ENCODE measurements at regions not wholly inside any gene's neighbourhood (a gene's known extent, or its start where the extent isn't known, plus 50 kb on each side); places are given as distances from the start of the nearest gene placed in this dataset.

DNA sequence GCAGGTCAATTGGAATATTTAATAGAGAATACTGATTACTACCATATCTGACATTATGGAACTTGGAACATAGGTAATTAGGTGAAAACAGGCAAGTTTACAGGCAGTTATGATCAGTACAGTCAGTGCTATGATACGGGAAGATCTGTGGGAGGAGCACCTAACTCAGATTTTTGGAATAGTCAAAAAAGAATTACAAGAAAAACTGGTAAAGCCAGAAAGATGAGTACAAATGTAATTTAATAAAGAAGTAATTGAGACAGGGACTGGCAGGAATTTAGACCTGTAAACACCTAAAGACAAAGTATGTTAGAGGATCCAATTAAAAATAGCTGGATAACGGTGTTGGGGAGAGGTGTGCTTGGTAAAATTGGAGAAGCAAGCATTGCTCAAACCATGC, 206.5 kb upstream of the ANO5 start (continued):
- TF ChIP-seq, protein P1, sequence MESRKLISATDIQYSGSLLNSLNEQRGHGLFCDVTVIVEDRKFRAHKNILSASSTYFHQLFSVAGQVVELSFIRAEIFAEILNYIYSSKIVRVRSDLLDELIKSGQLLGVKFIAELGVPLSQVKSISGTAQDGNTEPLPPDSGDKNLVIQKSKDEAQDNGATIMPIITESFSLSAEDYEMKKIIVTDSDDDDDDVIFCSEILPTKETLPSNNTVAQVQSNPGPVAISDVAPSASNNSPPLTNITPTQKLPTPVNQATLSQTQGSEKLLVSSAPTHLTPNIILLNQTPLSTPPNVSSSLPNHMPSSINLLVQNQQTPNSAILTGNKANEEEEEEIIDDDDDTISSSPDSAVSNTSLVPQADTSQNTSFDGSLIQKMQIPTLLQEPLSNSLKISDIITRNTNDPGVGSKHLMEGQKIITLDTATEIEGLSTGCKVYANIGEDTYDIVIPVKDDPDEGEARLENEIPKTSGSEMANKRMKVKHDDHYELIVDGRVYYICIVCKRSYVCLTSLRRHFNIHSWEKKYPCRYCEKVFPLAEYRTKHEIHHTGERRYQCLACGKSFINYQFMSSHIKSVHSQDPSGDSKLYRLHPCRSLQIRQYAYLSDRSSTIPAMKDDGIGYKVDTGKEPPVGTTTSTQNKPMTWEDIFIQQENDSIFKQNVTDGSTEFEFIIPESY (IDR thresholded peaks at IDR 0.05; ENCODE audit: borderline replicate concordance, low read depth), result no peak
- TF ChIP-seq GATA2 (CRISPR knock-in tag; IDR thresholded peaks at IDR 0.05) (no peak), FOXM1 (IDR thresholded peaks at IDR 0.05; ENCODE audit: low read depth) (no peak), GABPA (IDR thresholded peaks at IDR 0.05; ENCODE audit: low read depth) (no peak)

- CTCF ChIA-PET, result interaction anchor here (0.8 to 3.9 kb wide), 11 partner anchors 12 to 1340 kb away, joined by 3 to 29 read pairs (median 5); no protein-coding TSS in a partner anchor
- 73% methylated on average over 1 of the region's 1 CpG for WGBS (ENCODE audit: low lambda C conversion rate)
Observed at GRCh38 chr11:21987261-21987660, 205.6 kb upstream of the ANO5 start.

More at GRCh38 chr11:21987261-21987660, 205.6 kb upstream of the ANO5 start:
- no peak overlapping the region for H2AFZ ChIP-seq (ENCODE audit: low read depth)
- no peak overlapping the region for H3K4me3 ChIP-seq (ENCODE audit: low read depth in 2 of 2, low read length in 1 of 2)
- H3K79me2 ChIP-seq (ENCODE audit: insufficient read depth), result no peaks in the 10 kb centered on the region
- H3K9me2 ChIP-seq, result no peaks in the 10 kb centered on the region
- TF ChIP-seq MXI1 (IDR thresholded peaks at IDR 0.05; ENCODE audit: low read depth, low read length), result no peak
- TF ChIP-seq GABPA (IDR thresholded peaks at IDR 0.05; ENCODE audit: low read depth), result no peak
- no peak for TF ChIP-seq RXRA (IDR thresholded peaks at IDR 0.05; ENCODE audit: borderline replicate concordance, low read depth)
- TF ChIP-seq YY1 (IDR thresholded peaks at IDR 0.05; ENCODE audit: low read depth), result no peak
- TF ChIP-seq SMC3 (IDR thresholded peaks at IDR 0.05; ENCODE audit: low read depth, low read length), result no peak
- no peak for TF ChIP-seq RCOR1 (IDR thresholded peaks at IDR 0.05; ENCODE audit: low read length)
- no peak for TF ChIP-seq JUND (IDR thresholded peaks at IDR 0.05)
- TF ChIP-seq MEF2A (IDR thresholded peaks at IDR 0.05; ENCODE audit: borderline replicate concordance, low read depth), result no peak
- TF ChIP-seq CTCF (IDR thresholded peaks at IDR 0.05), result no peak
- no peak for TF ChIP-seq TAF1 (IDR thresholded peaks at IDR 0.05; ENCODE audit: borderline replicate concordance, low read depth, low read length)
- TF ChIP-seq EZH2phosphoT487 (IDR thresholded peaks at IDR 0.05; ENCODE audit: borderline replicate concordance, low read depth), result no peak
- no peak for TF ChIP-seq ELF1 (IDR thresholded peaks at IDR 0.05)
- no peak for TF ChIP-seq MAX (IDR thresholded peaks at IDR 0.05; ENCODE audit: low read depth)
- no peaks in the 10 kb centered on the region for H3F3A ChIP-seq (replicated peaks; ENCODE audit: insufficient read depth)
- no peaks in the 10 kb centered on the region for H4K20me1 ChIP-seq (ENCODE audit: insufficient read depth)
- POLR2A ChIA-PET, result no interaction called here
- no peak for DNase-seq
- H3K27me3 ChIP-seq (ENCODE audit: insufficient read depth), result no peaks in the 10 kb centered on the region
- H3K4me1 ChIP-seq (ENCODE audit: control insufficient read depth in 1 of 2, insufficient read depth in 2 of 2, low read depth in 1 of 2, low read length in 1 of 2), result peaks cover 0 to 6% of the 10 kb centered on the region in 2 experiments; a peak in 1 of 4 replicates
- no peak overlapping the region for H3K9ac ChIP-seq
- peaks cover 3% of the 10 kb centered on the region; the same call in 1 of the 2 replicates for H3K9me3 ChIP-seq
- peak overlapping the region in 1 of 2 experiments; percentile 16; a peak in 1 of 4 replicates for H3K27ac ChIP-seq (ENCODE audit: low read depth in 2 of 2, low read length in 1 of 2)
- H3K4me2 ChIP-seq, result no peak overlapping the region
- H3K36me3 ChIP-seq (replicated peaks in 1 of 2; ENCODE audit: control insufficient read depth in 1 of 2, insufficient read depth in 2 of 2, low read length in 1 of 2), result no peaks in the 10 kb centered on the region
